ENCODE measurements at regions not wholly inside any gene's neighbourhood (a gene's known extent, or its start where the extent isn't known, plus 50 kb on each side); places are given as distances from the start of the nearest gene placed in this dataset.
"Not testable (repeated sequence)": the region's sequence is repeated elsewhere in the genome, so short reads cannot be mapped to it uniquely, and the experiment has no call there.

GRCh38 chr7:149930374-149931068 lies 56.8 kb downstream of the ATP6V0E2 start:
- DNase-seq (ENCODE audit: low read depth): not testable (repeated sequence)

DNA sequence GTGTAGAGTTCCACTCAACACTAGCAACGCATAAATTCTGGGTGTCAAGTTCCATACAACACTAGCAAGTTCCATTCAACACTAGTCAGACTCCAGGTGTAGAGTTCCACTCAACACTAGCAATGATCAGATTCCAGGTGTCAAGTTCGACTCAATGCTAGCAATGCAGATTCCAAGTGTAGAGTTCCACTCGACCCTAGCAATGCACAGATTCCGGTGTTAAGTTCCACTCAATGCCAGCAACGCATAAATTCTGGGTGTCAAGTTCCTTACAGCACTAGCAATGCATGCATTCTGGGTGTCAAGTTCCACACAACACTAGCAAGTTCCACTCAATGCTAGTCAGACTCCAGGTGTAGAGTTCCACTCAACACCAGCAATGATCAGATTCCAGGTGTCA lies 60.0 kb downstream of the ATP6V0E2 start:
- DNase-seq (ENCODE audit: low read depth): not testable (repeated sequence)

DNA sequence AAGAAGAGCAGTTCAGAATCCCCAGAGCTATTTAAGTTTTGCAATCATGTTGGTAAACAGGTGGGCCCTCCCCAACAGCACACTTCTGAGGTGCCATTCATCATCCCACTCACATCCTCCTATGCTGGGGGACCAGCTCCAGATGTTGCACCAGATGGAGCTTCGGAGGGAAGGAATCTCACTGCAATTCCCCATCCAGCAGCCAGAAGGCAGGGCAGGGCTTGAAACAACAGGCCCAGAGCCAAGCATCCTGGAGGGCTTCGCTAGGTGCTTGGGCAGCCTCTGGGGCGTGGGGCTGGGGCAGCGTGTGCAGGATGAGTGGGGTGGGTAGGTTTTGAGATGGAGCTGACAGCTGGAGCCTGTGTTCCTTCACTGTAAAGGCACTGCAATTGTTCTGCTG lies 73.6 kb downstream of the ATP6V0E2 start:
- not testable (repeated sequence) for DNase-seq (ENCODE audit: low read depth)

GRCh38 chr7:149948444-149948843 lies 74.7 kb downstream of the ATP6V0E2 start:
- DNase-seq (ENCODE audit: low read depth): not testable (repeated sequence)

GRCh38 chr7:149949863-149950577 lies 76.3 kb downstream of the ATP6V0E2 start:
- DNase-seq (ENCODE audit: low read depth): not testable (repeated sequence)

- DNase-seq (ENCODE audit: low read depth): not testable (repeated sequence)
Measured at GRCh38 chr7:149950578-149950924, 76.8 kb downstream of the ATP6V0E2 start.

DNA sequence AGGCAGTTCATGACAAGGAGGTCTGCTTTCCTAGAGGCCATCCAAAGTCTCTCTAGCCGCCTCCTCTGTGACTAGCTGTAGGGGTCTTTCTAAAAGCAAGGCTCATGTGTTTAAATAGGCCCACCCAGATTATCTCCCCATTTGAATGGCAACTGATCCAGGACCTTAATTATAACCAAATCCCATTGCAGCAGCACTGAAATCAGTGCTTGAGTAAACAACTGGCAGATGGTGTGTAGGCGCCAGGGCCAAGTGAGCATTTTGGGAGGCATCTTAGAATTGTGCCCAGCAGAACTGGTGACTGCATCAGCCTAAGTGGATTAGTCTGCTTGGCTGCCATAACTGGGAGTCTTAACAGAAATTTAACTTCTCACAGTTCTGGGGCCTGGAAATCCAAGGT lies 77.8 kb downstream of the ATP6V0E2 start:
- DNase-seq (ENCODE audit: low read depth): not testable (repeated sequence)

GRCh38 chr7:149958880-149959279 lies 85.1 kb downstream of the ATP6V0E2 start:
- DNase-seq (ENCODE audit: low read depth): not testable (repeated sequence)

GRCh38 chr7:149960863-149961262 lies 87.1 kb downstream of the ATP6V0E2 start:
- DNase-seq (ENCODE audit: low read depth): peak; percentile 1

DNA sequence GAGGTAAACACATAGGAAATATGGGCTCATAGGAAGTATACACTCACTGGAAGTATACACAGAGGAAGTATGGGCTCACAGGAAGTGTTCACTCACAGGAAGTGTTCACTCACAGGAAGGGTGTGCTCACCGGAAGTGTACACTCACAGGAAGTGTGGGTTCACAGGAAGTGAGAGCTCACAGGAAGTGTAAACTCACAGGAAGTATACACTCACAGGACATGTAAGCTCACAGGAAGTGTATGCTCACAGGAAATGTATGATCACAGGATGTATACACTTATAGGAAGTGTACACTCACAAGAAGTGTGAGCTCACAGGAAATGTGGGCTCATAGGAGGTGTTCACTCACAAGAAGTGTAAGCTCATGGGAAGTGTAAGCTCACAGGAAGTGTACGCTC lies 88.1 kb downstream of the ATP6V0E2 start:
- peak; percentile 0 for DNase-seq (ENCODE audit: low read depth)

- DNase-seq (ENCODE audit: low read depth): not testable (repeated sequence)
Measured at GRCh38 chr7:149962685-149963319, 89.0 kb downstream of the ATP6V0E2 start.

DNA sequence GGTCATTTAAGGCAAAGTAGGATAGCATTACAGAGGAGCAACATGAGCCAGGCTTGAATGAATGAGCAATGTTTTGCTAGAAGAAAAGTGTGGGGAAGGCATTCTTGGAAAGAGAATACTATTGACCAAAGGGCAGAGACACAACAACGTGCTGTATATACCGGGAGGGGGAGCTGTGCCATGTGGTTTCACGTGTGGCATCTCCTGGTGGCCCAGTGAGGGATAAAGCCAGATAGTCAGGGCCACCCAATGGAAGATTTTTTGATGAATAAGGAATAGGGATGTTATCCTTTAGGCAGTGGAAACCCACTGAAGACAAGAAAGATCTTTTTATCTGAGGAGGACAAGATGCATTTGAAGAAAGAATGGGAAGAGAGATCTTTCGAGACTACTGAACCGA lies 90.2 kb downstream of the ATP6V0E2 start:
- not testable (repeated sequence) for DNase-seq (ENCODE audit: low read depth)

GRCh38 chr7:149966444-149966843 lies 92.7 kb downstream of the ATP6V0E2 start:
- not testable (repeated sequence) for DNase-seq (ENCODE audit: low read depth)

- not testable (repeated sequence) for DNase-seq (ENCODE audit: low read depth)
Measured at GRCh38 chr7:149972977-149973376, 99.2 kb downstream of the ATP6V0E2 start.

GRCh38 chr7:149973681-149974080 lies 99.9 kb downstream of the ATP6V0E2 start:
- DNase-seq (ENCODE audit: low read depth): not testable (repeated sequence)

GRCh38 chr7:149975608-149976007 lies 101.8 kb downstream of the ATP6V0E2 start:
- DNase-seq (ENCODE audit: low read depth): not testable (repeated sequence)

- DNase-seq (ENCODE audit: low read depth): not testable (repeated sequence)
Measured at GRCh38 chr7:149978537-149978936, 104.8 kb downstream of the ATP6V0E2 start.

- DNase-seq (ENCODE audit: low read depth): not testable (repeated sequence)
Measured at GRCh38 chr7:149978944-149979343, 105.2 kb downstream of the ATP6V0E2 start.

- not testable (repeated sequence) for DNase-seq (ENCODE audit: low read depth)
Measured at GRCh38 chr7:149982537-149983112, 108.9 kb downstream of the ATP6V0E2 start.

DNA sequence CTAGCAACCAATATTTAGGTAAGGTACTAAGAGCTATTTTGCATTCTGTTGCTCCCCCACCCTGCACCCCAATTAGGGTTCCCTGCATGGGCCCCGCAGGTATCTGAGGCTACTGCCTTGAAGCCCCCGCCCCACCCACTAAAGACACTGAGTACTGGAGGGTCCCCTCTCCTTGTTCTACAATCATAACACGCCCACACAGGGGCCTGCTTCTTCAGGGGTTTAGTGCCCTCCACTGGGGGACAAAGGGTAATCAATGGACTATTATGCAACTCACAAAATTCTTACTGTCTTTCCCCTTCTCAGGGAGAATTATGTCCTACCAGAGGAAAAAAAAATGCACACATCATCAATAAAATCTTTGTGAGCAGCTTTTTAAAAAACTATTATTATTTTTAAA lies 113.1 kb downstream of the ATP6V0E2 start:
- DNase-seq (ENCODE audit: low read depth): not testable (repeated sequence)

GRCh38 chr7:149991652-149992302 lies 118.0 kb downstream of the ATP6V0E2 start:
- DNase-seq (ENCODE audit: low read depth): not testable (repeated sequence)

GRCh38 chr7:149992366-149992765 lies 118.6 kb downstream of the ATP6V0E2 start:
- DNase-seq (ENCODE audit: low read depth): not testable (repeated sequence)

Data from CMK (cell line).